ENCODE measurements at regions not wholly inside any gene's neighbourhood (a gene's known extent, or its start where the extent isn't known, plus 50 kb on each side); places are given as distances from the start of the nearest gene placed in this dataset.

GRCh38 chr6:98467091-98467490, 367.3 kb upstream of the POU3F2 start:
- Histone ChIP-seq H3K4me3 (ENCODE audit: low read depth, low read length, poor library complexity, severe bottlenecking) (no peak overlapping the region), H3K36me3 (ENCODE audit: insufficient read depth, low read length, poor library complexity, severe bottlenecking) (no peaks in the 10 kb centered on the region), H3K27me3 (replicated peaks; ENCODE audit: insufficient read depth, low read depth, low read length, poor library complexity) (no peaks in the 10 kb centered on the region), H3K4me1 (ENCODE audit: insufficient read depth, low read length, poor library complexity, severe bottlenecking) (no peaks in the 10 kb centered on the region), H3K9me3 (ENCODE audit: low read depth, low read length, poor library complexity, severe bottlenecking) (no peaks in the 10 kb centered on the region), H3K27ac (ENCODE audit: low read depth, low read length, poor library complexity, severe bottlenecking) (no peak overlapping the region)
- no peak for TF ChIP-seq CTCF (conservative IDR thresholded peaks at IDR 0.05; ENCODE audit: low read depth, low read length)
- no peak for TF ChIP-seq EZH2 (IDR thresholded peaks at IDR 0.05; ENCODE audit: borderline replicate concordance, low read depth, low read length, poor library complexity, severe bottlenecking)
- CTCF ChIA-PET: no interaction called here
- DNase-seq (ENCODE audit: low spot score): no peak
- no TSS peak for BruUV-seq (replicated peaks)
- intact Hi-C loops (cut with micrococcal nuclease; ENCODE audit: unreplicated experiment): no loop called here
- POLR2A ChIA-PET (ENCODE audit: low non-redundant PET): no interaction called here

- H3K4me3 ChIP-seq (ENCODE audit: low read depth, low read length, poor library complexity, severe bottlenecking): no peak overlapping the region
- no peaks in the 10 kb centered on the region for H3K27me3 ChIP-seq (replicated peaks; ENCODE audit: insufficient read depth, low read depth, low read length, poor library complexity)
- TF ChIP-seq EZH2 (IDR thresholded peaks at IDR 0.05; ENCODE audit: borderline replicate concordance, low read depth, low read length, poor library complexity, severe bottlenecking) (no peak), CTCF (conservative IDR thresholded peaks at IDR 0.05; ENCODE audit: low read depth, low read length) (no peak)
- no peaks in the 10 kb centered on the region for H3K36me3 ChIP-seq (ENCODE audit: insufficient read depth, low read length, poor library complexity, severe bottlenecking)
- H3K4me1 ChIP-seq (ENCODE audit: insufficient read depth, low read length, poor library complexity, severe bottlenecking): no peaks in the 10 kb centered on the region
- ChIA-PET POLR2A (ENCODE audit: low non-redundant PET) (no interaction called here), CTCF (no interaction called here)
- no TSS peak for BruUV-seq (replicated peaks)
- H3K27ac ChIP-seq (ENCODE audit: low read depth, low read length, poor library complexity, severe bottlenecking): no peak overlapping the region
- no peak for DNase-seq (ENCODE audit: low spot score)
- no peaks in the 10 kb centered on the region for H3K9me3 ChIP-seq (ENCODE audit: low read depth, low read length, poor library complexity, severe bottlenecking)
- intact Hi-C loops (cut with micrococcal nuclease; ENCODE audit: unreplicated experiment): no loop called here
These were observed 366.5 kb upstream of the POU3F2 start for GRCh38 chr6:98467902-98468301.

GRCh38 chr6:98469141-98469540, 365.2 kb upstream of the POU3F2 start:
- no TSS peak for BruUV-seq (replicated peaks)
- ChIA-PET POLR2A (ENCODE audit: low non-redundant PET) (no interaction called here), CTCF (no interaction called here)
- DNase-seq (ENCODE audit: low spot score): no peak
- no peak overlapping the region for H3K4me3 ChIP-seq (ENCODE audit: low read depth, low read length, poor library complexity, severe bottlenecking)
- no peaks in the 10 kb centered on the region for H3K27me3 ChIP-seq (replicated peaks; ENCODE audit: insufficient read depth, low read depth, low read length, poor library complexity)
- H3K27ac ChIP-seq (ENCODE audit: low read depth, low read length, poor library complexity, severe bottlenecking): no peak overlapping the region
- no peaks in the 10 kb centered on the region for H3K4me1 ChIP-seq (ENCODE audit: insufficient read depth, low read length, poor library complexity, severe bottlenecking)
- intact Hi-C loops (cut with micrococcal nuclease; ENCODE audit: unreplicated experiment): no loop called here
- no peaks in the 10 kb centered on the region for H3K36me3 ChIP-seq (ENCODE audit: insufficient read depth, low read length, poor library complexity, severe bottlenecking)
- no peaks in the 10 kb centered on the region for H3K9me3 ChIP-seq (ENCODE audit: low read depth, low read length, poor library complexity, severe bottlenecking)
- TF ChIP-seq CTCF (conservative IDR thresholded peaks at IDR 0.05; ENCODE audit: low read depth, low read length) (no peak), EZH2 (IDR thresholded peaks at IDR 0.05; ENCODE audit: borderline replicate concordance, low read depth, low read length, poor library complexity, severe bottlenecking) (no peak)
